Right lobe of liver (tissue), 6 donors: ENCODE measurements at regions not wholly inside any gene's neighbourhood (a gene's known extent, or its start where the extent isn't known, plus 50 kb on each side); places are given as distances from the start of the nearest gene placed in this dataset.
"Not testable (repeated sequence)": the region's sequence is repeated elsewhere in the genome, so short reads cannot be mapped to it uniquely, and the experiment has no call there.

ENCODE experiments used
- ATAC-seq, 4 donors: fragments of 200-7000 bp; cut with Tn5 transposase; one replicate each; pipeline ENCODE4 v1.9.1; 2020; ENCODE audit warnings: mild to moderate bottlenecking in 4 of 4, moderate library complexity in 4 of 4
- DNase-seq, 3 donors: peaks; one replicate each; pipeline ENCODE4 v3.0.0-alpha.2; 2020
- H3K27ac ChIP-seq, 3 donors: fragments of 200-600 bp; one replicate each; pipeline ENCODE4 v1.8.0; 2022
- H3K27me3 ChIP-seq, 2 donors: fragments of 200-600 bp; one replicate each; pipeline ENCODE4 v1.8.0; 2022
- H3K36me3 ChIP-seq, 4 donors: fragments of 200-600 bp; sonication (generic) in 1 of 4; one replicate each; pipeline versions ENCODE4 v1.5.1 to v1.8.0; 2017 to 2022; ENCODE audit warnings: control low read depth in 1 of 4
- H3K4me1 ChIP-seq, 4 donors: fragments of 200-600 bp; sonication (generic) in 1 of 4; one replicate each; pipeline versions ENCODE4 v1.5.1 to v1.8.0; 2017 to 2022; ENCODE audit warnings: control low read depth in 1 of 4
- H3K4me3 ChIP-seq, 3 donors: fragments of 200-600 bp; one replicate each; pipeline ENCODE4 v1.8.0; 2022
- H3K9me3 ChIP-seq, 4 donors: fragments of 200-600 bp; sonication (generic) in 1 of 4; one replicate each; pipeline versions ENCODE4 v1.5.1 to v1.8.0; 2017 to 2022; ENCODE audit warnings: control low read depth in 1 of 4
- POLR2A ChIP-seq: fragments of 450-650 bp; IDR thresholded peaks from one replicate; pipeline ENCODE4 v1.6.1; 2017; ENCODE audit warnings: antibody characterized with exemption, mild to moderate bottlenecking
- WGBS: methylation state at CpG from one replicate; pipeline ENCODE4 v1.1.6; 2018; ENCODE audit warnings: low coverage, low lambda C conversion rate; ENCODE audit not compliant: insufficient coverage; ENCODE audit errors: missing lambda C conversion rate; 5-methylcytosine and 5-hydroxymethylcytosine counted together
- intact Hi-C, 2 donors: fragments of 100-400 bp; cut with DNase I; formaldehyde crosslinking; loops; one replicate each; pipeline versions ENCODE4 v1.11.2 to v1.14.1; 2022
- TF ChIP-seq, protein P1 (sequence below), 4 donors: fragments of 200-600 bp in 3 of 4; fragments of 450-650 bp in 1 of 4; IDR thresholded peaks; one replicate each; pipeline versions ENCODE4 v1.5.1 to v1.8.0; 2016 to 2022; ENCODE audit warnings: antibody characterized with exemption in 4 of 4, mild to moderate bottlenecking in 2 of 4
- donor health status: DM: no; HTN: yes; CAD: no.
- donor health status: DM: no; HTN: no; CAD: no.
- donor health status: DM: no; HTN: no; CAD: no.
- donor health status: DM: no; HTN: yes; CAD: no.
- donor health status: DM: no; HTN: yes; CAD: no.

DNA sequence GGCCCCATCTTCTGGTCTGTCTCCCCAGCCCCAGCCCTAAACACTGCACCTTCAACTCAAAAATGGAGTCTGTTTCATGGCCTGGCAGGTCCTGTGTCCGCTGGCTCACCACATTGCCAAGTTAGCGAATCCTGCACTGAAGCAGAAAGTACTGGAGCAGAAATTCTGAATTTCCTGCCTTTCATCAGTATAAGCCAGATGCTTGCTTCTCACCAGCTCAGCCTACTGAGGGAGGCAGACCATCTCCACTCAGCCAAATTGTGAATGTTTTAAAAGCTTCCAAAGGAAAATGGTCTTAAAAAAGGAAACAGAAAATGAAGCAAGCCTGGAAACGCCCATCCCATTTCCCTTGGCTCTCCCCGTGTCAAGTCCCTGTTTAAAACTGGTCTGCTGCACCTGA is 157.8 kb downstream of the C1D start:
- DNase-seq (no peak), ATAC-seq (no peak)
- 36% methylated on average over 3 of the region's 4 CpGs for WGBS
- Histone ChIP-seq H3K36me3 (no peaks in the 10 kb centered on the region), H3K4me3 (no peak overlapping the region), H3K4me1 (no peaks in the 10 kb centered on the region), H3K9me3 (no peaks in the 10 kb centered on the region), H3K27ac (no peak overlapping the region), H3K27me3 (no peaks in the 10 kb centered on the region)
- intact Hi-C loops, result no loop called here
- TF ChIP-seq POLR2A, result no peak
- TF ChIP-seq, protein P1, sequence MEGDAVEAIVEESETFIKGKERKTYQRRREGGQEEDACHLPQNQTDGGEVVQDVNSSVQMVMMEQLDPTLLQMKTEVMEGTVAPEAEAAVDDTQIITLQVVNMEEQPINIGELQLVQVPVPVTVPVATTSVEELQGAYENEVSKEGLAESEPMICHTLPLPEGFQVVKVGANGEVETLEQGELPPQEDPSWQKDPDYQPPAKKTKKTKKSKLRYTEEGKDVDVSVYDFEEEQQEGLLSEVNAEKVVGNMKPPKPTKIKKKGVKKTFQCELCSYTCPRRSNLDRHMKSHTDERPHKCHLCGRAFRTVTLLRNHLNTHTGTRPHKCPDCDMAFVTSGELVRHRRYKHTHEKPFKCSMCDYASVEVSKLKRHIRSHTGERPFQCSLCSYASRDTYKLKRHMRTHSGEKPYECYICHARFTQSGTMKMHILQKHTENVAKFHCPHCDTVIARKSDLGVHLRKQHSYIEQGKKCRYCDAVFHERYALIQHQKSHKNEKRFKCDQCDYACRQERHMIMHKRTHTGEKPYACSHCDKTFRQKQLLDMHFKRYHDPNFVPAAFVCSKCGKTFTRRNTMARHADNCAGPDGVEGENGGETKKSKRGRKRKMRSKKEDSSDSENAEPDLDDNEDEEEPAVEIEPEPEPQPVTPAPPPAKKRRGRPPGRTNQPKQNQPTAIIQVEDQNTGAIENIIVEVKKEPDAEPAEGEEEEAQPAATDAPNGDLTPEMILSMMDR (IDR thresholded peaks at IDR 0.05), result no peak

DNA sequence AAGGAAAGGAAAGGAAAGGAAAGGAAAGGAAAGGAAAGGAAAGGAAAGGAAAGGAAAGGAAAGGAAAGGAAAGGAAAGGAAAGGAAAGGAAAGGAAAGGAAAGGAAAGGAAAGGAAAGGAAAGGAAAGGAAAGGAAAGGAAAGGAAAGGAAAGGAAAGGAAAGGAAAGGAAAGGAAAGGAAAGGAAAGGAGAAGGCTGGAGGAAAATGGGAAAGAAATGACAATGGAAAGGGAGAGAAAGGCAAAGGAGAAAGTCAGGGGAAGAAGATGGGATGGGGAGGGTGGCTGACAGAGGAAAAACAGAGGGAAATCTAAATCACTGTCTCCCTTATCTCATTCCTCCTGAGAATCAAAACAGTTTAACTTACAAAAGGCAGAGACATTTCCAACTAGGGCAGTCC is 156.3 kb downstream of the C1D start:
- not testable (repeated sequence) for ATAC-seq

DNA sequence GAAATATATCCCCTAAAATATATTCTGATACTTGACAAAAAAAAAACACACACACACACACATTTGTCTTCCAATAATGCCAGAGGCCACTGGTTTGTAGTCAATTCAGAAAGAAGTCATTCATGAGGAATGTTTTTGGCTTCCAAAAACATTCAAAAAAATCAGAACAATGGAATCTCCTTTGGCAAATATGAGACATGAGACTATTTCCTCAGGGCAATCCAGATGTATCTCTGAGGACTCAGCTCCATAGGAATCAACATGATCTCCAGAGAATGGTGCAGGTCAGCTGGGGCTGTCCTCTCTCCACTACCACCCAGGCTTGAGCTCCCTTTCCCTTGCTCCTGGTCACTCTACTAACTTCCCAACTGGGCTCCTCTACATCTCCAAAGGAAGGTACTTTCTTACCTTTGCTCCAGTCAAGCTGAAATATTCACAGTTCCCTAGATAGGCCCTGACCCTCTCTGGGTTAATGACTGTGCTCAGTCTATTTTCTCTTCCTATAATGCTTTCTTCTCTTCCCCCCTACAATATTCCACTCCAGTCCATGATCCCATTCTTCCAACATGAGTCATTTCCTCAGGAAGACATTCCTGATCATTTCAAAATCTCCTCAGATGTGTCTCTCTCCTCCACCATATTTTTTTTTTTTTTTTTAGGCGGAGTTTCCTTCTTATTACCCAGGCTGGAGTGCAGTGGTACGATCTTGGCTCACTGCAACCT is 145.3 kb downstream of the C1D start:
- no peak for TF ChIP-seq POLR2A
- TF ChIP-seq, protein P1 (IDR thresholded peaks at IDR 0.05), result no peak
- H3K4me1 ChIP-seq, result no peaks in the 10 kb centered on the region
- no peak overlapping the region for H3K27ac ChIP-seq
- H3K27me3 ChIP-seq, result no peaks in the 10 kb centered on the region
- no peak for ATAC-seq
- H3K36me3 ChIP-seq, result no peaks in the 10 kb centered on the region
- H3K4me3 ChIP-seq, result no peak overlapping the region
- DNase-seq, result no peak
- intact Hi-C loops, result no loop called here
- WGBS, result 78% methylated on average over 2 of the region's 2 CpGs
- H3K9me3 ChIP-seq, result no peaks in the 10 kb centered on the region

More for the DNA sequence above, 156.3 kb downstream of the C1D start:
- H3K27me3 ChIP-seq, H3K9me3 ChIP-seq, intact Hi-C loops, H3K27ac ChIP-seq, H3K36me3 ChIP-seq, H3K4me3 ChIP-seq, DNase-seq, H3K4me1 ChIP-seq: not testable (repeated sequence)

DNA sequence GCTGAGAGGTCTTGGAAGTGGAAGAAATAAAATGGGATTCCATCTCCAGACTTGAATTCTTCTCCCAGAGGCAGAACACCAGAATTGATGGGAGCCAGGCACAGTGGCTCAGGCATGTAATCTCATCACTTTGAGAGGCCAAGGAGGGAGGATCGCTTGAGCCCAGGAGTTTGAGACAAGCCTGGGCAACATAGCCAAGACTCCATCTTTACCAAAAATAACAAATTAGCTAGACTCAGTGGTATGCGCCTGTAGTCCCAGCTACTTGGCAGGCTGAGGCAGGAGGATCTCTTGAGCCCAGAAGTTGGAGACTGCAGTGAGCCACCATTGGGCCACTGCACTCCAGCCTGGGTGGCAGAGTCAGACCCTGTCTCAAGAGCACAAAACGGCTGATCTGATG is 144.3 kb downstream of the C1D start:
- TF ChIP-seq, protein P1 (IDR thresholded peaks at IDR 0.05), result no peak
- TF ChIP-seq POLR2A, result no peak
- no peak for DNase-seq
- no peaks in the 10 kb centered on the region for H3K27me3 ChIP-seq
- ATAC-seq, result no peak
- H3K27ac ChIP-seq, result no peak overlapping the region
- H3K4me3 ChIP-seq, result no peak overlapping the region
- no peaks in the 10 kb centered on the region for H3K9me3 ChIP-seq
- WGBS, result no CpG with 5 or more reads among the region's 3 CpGs
- H3K36me3 ChIP-seq, result no peaks in the 10 kb centered on the region
- intact Hi-C loops, result no loop called here
- H3K4me1 ChIP-seq, result no peaks in the 10 kb centered on the region

DNA sequence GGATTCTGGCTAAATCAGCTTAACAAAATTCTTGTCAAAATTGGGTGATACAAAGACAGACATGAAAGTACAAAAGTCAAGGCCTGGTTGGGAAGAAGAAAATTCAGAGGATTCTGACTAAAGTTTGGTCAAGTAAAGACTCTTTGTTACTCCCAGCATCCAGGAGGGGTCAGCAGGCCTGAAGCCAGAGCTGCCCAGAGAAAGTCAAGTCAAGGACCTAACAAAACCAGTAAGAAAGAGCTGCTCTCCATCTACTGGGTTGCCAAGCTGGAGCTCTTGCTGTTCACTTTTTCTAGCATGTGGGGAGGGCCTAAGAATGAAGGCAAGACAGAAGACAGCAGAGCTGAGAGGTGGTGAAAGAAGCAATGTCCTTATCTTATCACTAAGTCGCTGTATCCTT is 143.3 kb downstream of the C1D start:
- TF ChIP-seq POLR2A, result no peak
- TF ChIP-seq, protein P1 (IDR thresholded peaks at IDR 0.05), result no peak
- Histone ChIP-seq H3K27me3 (no peaks in the 10 kb centered on the region), H3K27ac (no peak overlapping the region), H3K4me3 (no peak overlapping the region), H3K4me1 (no peaks in the 10 kb centered on the region), H3K36me3 (no peaks in the 10 kb centered on the region), H3K9me3 (no peaks in the 10 kb centered on the region)
- no peak for ATAC-seq
- intact Hi-C loops, result no loop called here
- 23% methylated on average over 1 of the region's 1 CpG for WGBS
- DNase-seq, result no peak
